ENCODE measurements at regions not wholly inside any gene's neighbourhood (a gene's known extent, or its start where the extent isn't known, plus 50 kb on each side); places are given as distances from the start of the nearest gene placed in this dataset.

GRCh38 chr4:19844446-19844845, 407.3 kb upstream of the SLIT2 start:
- Histone ChIP-seq H3K4me1 (ENCODE audit: control insufficient read depth in 1 of 2, insufficient read depth in 2 of 2, low read length in 2 of 2) (no peaks in the 10 kb centered on the region), H3K79me2 (ENCODE audit: insufficient read depth, low read length) (no peaks in the 10 kb centered on the region), H3K9ac (ENCODE audit: insufficient read depth, low read length, poor library complexity, severe bottlenecking) (no peak overlapping the region), H3K27me3 (ENCODE audit: control insufficient read depth in 2 of 2, insufficient read depth in 2 of 2, low read length in 2 of 2) (no peaks in the 10 kb centered on the region), H3K4me3 (replicated peaks in 1 of 3; ENCODE audit: low read depth in 2 of 3, low read length in 3 of 3) (no peak overlapping the region), H4K20me1 (ENCODE audit: insufficient read depth, low read length) (no peaks in the 10 kb centered on the region), H3K9me3 (replicated peaks in 1 of 2; ENCODE audit: control insufficient read depth in 1 of 2, insufficient read depth in 1 of 2, low read length in 2 of 2) (no peaks in the 10 kb centered on the region), H3K36me3 (replicated peaks in 1 of 2; ENCODE audit: control insufficient read depth in 1 of 2, insufficient read depth in 2 of 2, low read length in 2 of 2) (no peaks in the 10 kb centered on the region), H3K27ac (ENCODE audit: low read depth in 1 of 2, low read length in 2 of 2) (no peak overlapping the region), H3K4me2 (replicated peaks; ENCODE audit: extremely low read depth, low read length, poor library complexity, severe bottlenecking) (no peak overlapping the region), H2AFZ (ENCODE audit: insufficient read depth, low read depth, low read length, poor library complexity, severe bottlenecking) (no peak overlapping the region)
- H3K27me3 Mint-ChIP-seq (ENCODE audit: low read depth in 3 of 3), result peaks cover 0 to 2% (median 1%) of the 10 kb centered on the region in 3 donors
- intact Hi-C loops (cut with micrococcal nuclease), result no loop called here
- peaks cover 0 to 6% (median 1%) of the 10 kb centered on the region in 7 donors for H3K9me3 Mint-ChIP-seq
- no peak for DNase-seq
- no peak overlapping the region for H3K27ac Mint-ChIP-seq
- H3K36me3 Mint-ChIP-seq, result no peaks in the 10 kb centered on the region
- WGBS (ENCODE audit: insufficient coverage), result 73% methylated on average over 1 of the region's 2 CpGs
- no peaks in the 10 kb centered on the region for H3K4me1 Mint-ChIP-seq
- TF ChIP-seq, protein P1, sequence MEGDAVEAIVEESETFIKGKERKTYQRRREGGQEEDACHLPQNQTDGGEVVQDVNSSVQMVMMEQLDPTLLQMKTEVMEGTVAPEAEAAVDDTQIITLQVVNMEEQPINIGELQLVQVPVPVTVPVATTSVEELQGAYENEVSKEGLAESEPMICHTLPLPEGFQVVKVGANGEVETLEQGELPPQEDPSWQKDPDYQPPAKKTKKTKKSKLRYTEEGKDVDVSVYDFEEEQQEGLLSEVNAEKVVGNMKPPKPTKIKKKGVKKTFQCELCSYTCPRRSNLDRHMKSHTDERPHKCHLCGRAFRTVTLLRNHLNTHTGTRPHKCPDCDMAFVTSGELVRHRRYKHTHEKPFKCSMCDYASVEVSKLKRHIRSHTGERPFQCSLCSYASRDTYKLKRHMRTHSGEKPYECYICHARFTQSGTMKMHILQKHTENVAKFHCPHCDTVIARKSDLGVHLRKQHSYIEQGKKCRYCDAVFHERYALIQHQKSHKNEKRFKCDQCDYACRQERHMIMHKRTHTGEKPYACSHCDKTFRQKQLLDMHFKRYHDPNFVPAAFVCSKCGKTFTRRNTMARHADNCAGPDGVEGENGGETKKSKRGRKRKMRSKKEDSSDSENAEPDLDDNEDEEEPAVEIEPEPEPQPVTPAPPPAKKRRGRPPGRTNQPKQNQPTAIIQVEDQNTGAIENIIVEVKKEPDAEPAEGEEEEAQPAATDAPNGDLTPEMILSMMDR (IDR thresholded peaks at IDR 0.05), result no peak
- H3K4me3 Mint-ChIP-seq, result no peak overlapping the region

- no peaks in the 10 kb centered on the region for H3K4me1 ChIP-seq (ENCODE audit: control insufficient read depth in 1 of 2, insufficient read depth in 2 of 2, low read length in 2 of 2)
These were observed 409.2 kb upstream of the SLIT2 start for GRCh38 chr4:19842471-19842870.

More at GRCh38 chr4:19842471-19842870, 409.2 kb upstream of the SLIT2 start:
- H3K79me2 ChIP-seq (ENCODE audit: insufficient read depth, low read length), result no peaks in the 10 kb centered on the region
- Mint-ChIP-seq H3K4me1 (no peaks in the 10 kb centered on the region), H3K27me3 (ENCODE audit: low read depth in 3 of 3) (peaks cover 0 to 2% (median 1%) of the 10 kb centered on the region in 3 donors), H3K4me3 (no peak overlapping the region), H3K9me3 (peaks cover 0 to 6% (median 0%) of the 10 kb centered on the region in 7 donors), H3K36me3 (no peaks in the 10 kb centered on the region), H3K27ac (no peak overlapping the region)
- H2AFZ ChIP-seq (ENCODE audit: insufficient read depth, low read depth, low read length, poor library complexity, severe bottlenecking), result no peak overlapping the region
- H3K9ac ChIP-seq (ENCODE audit: insufficient read depth, low read length, poor library complexity, severe bottlenecking), result no peak overlapping the region
- TF ChIP-seq, protein P1 (IDR thresholded peaks at IDR 0.05), result no peak
- H4K20me1 ChIP-seq (ENCODE audit: insufficient read depth, low read length), result no peaks in the 10 kb centered on the region
- H3K27me3 ChIP-seq (ENCODE audit: control insufficient read depth in 2 of 2, insufficient read depth in 2 of 2, low read length in 2 of 2), result no peaks in the 10 kb centered on the region
- no peak overlapping the region for H3K27ac ChIP-seq (ENCODE audit: low read depth in 1 of 2, low read length in 2 of 2)
- H3K9me3 ChIP-seq (replicated peaks in 1 of 2; ENCODE audit: control insufficient read depth in 1 of 2, insufficient read depth in 1 of 2, low read length in 2 of 2), result no peaks in the 10 kb centered on the region
- WGBS (ENCODE audit: insufficient coverage), result 100% methylated on average over 1 of the region's 2 CpGs
- no peak overlapping the region for H3K4me3 ChIP-seq (replicated peaks in 1 of 3; ENCODE audit: low read depth in 2 of 3, low read length in 3 of 3)
- no peaks in the 10 kb centered on the region for H3K36me3 ChIP-seq (replicated peaks in 1 of 2; ENCODE audit: control insufficient read depth in 1 of 2, insufficient read depth in 2 of 2, low read length in 2 of 2)
- intact Hi-C loops (cut with micrococcal nuclease), result no loop called here
- DNase-seq, result no peak
- H3K4me2 ChIP-seq (replicated peaks; ENCODE audit: extremely low read depth, low read length, poor library complexity, severe bottlenecking), result no peak overlapping the region
